Loucy (cell line): ENCODE measurements at regions not wholly inside any gene's neighbourhood (a gene's known extent, or its start where the extent isn't known, plus 50 kb on each side); places are given as distances from the start of the nearest gene placed in this dataset.

Experiments
- H2AFZ ChIP-seq: fragments of 200-600 bp; sonication (generic); 2 replicates; pipeline ENCODE4 v1.6.0; 2016; ENCODE audit warnings: antibody characterized with exemption, mild to moderate bottlenecking, low read length, moderate library complexity
- H3F3A ChIP-seq: fragments of 200-600 bp; 2 replicates; pipeline ENCODE4 v1.6.0; 2016; ENCODE audit warnings: antibody characterized with exemption, low read depth, mild to moderate bottlenecking
- H3K27me3 ChIP-seq: fragments of 200-600 bp; sonication (generic); 2 replicates; pipeline ENCODE4 v1.6.1; 2014; ENCODE audit warnings: low read length, mild to moderate bottlenecking; ENCODE audit not compliant: insufficient read depth, poor library complexity, severe bottlenecking
- H3K36me3 ChIP-seq: fragments of 200-600 bp; sonication (generic); 2 replicates; pipeline ENCODE4 v1.6.1; 2016; ENCODE audit warnings: low read length; ENCODE audit not compliant: insufficient read depth
- H3K4me1 ChIP-seq: fragments of 200-600 bp; sonication (generic); 2 replicates; pipeline ENCODE4 v1.5.1; 2014; ENCODE audit warnings: low read length, mild to moderate bottlenecking; ENCODE audit not compliant: insufficient read depth, poor library complexity, severe bottlenecking
- H3K4me2 ChIP-seq: fragments of 200-600 bp; sonication (generic); 2 replicates; pipeline ENCODE4 v1.6.0; 2014; ENCODE audit warnings: antibody characterized with exemption, low read length, low read depth, mild to moderate bottlenecking; ENCODE audit not compliant: poor library complexity, severe bottlenecking
- H3K4me3 ChIP-seq: fragments of 200-600 bp; sonication (generic); 2 replicates; pipeline ENCODE4 v1.5.1; 2014; ENCODE audit warnings: low read length, mild to moderate bottlenecking, mixed read lengths; ENCODE audit not compliant: poor library complexity, severe bottlenecking
- H3K79me2 ChIP-seq: fragments of 200-600 bp; sonication (generic); 2 replicates; pipeline ENCODE4 v1.6.1; 2014; ENCODE audit warnings: low read length; ENCODE audit not compliant: insufficient read depth
- H3K9ac ChIP-seq: fragments of 200-600 bp; sonication (generic); 2 replicates; pipeline ENCODE4 v1.6.0; 2014; ENCODE audit warnings: mild to moderate bottlenecking, low read depth, low read length, moderate library complexity; ENCODE audit not compliant: poor library complexity, severe bottlenecking
- H3K9me2 ChIP-seq: fragments of 200-600 bp; sonication (generic); replicated peaks from 2 replicates; pipeline ENCODE4 v1.6.1; 2016; ENCODE audit warnings: low read depth, low read length, mixed read lengths
- H3K9me3 ChIP-seq: fragments of 200-600 bp; sonication (generic); 2 replicates; pipeline ENCODE4 v1.6.1; 2014; ENCODE audit warnings: mild to moderate bottlenecking, antibody characterized with exemption, low read length, low read depth; ENCODE audit not compliant: insufficient read depth
- H4K20me1 ChIP-seq: fragments of 200-600 bp; sonication (generic); 2 replicates; pipeline ENCODE4 v1.6.0; 2014; ENCODE audit warnings: antibody characterized with exemption, low read length, mild to moderate bottlenecking; ENCODE audit not compliant: insufficient read depth, poor library complexity, severe bottlenecking
- EZH2phosphoT487 ChIP-seq: fragments of 200-600 bp; IDR thresholded peaks from 2 replicates; pipeline ENCODE4 v1.6.1; 2018; ENCODE audit warnings: antibody characterized with exemption, mild to moderate bottlenecking, moderate library complexity, borderline replicate concordance
- TF ChIP-seq, protein P1 (sequence below): fragments of 200-600 bp; sonication (generic); conservative IDR thresholded peaks from 2 replicates; pipeline ENCODE4 v1.5.1; 2014; ENCODE audit warnings: mild to moderate bottlenecking, antibody characterized with exemption, low read length

GRCh38 chr4:64503945-64504675 lies 94.9 kb upstream of the TECRL start:
- Histone ChIP-seq H3K4me3 (no peak overlapping the region), H3K36me3 (no peaks in the 10 kb centered on the region), H3K9me3 (no peaks in the 10 kb centered on the region), H3K9ac (no peak overlapping the region), H4K20me1 (no peaks in the 10 kb centered on the region), H3K27me3 (no peaks in the 10 kb centered on the region), H3K4me1 (no peaks in the 10 kb centered on the region), H2AFZ (no peak overlapping the region), H3K9me2 (no peaks in the 10 kb centered on the region), H3K79me2 (no peaks in the 10 kb centered on the region), H3F3A (no peaks in the 10 kb centered on the region), H3K4me2 (no peak overlapping the region)
- TF ChIP-seq, protein P1, sequence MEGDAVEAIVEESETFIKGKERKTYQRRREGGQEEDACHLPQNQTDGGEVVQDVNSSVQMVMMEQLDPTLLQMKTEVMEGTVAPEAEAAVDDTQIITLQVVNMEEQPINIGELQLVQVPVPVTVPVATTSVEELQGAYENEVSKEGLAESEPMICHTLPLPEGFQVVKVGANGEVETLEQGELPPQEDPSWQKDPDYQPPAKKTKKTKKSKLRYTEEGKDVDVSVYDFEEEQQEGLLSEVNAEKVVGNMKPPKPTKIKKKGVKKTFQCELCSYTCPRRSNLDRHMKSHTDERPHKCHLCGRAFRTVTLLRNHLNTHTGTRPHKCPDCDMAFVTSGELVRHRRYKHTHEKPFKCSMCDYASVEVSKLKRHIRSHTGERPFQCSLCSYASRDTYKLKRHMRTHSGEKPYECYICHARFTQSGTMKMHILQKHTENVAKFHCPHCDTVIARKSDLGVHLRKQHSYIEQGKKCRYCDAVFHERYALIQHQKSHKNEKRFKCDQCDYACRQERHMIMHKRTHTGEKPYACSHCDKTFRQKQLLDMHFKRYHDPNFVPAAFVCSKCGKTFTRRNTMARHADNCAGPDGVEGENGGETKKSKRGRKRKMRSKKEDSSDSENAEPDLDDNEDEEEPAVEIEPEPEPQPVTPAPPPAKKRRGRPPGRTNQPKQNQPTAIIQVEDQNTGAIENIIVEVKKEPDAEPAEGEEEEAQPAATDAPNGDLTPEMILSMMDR = no peak
- no peak for TF ChIP-seq EZH2phosphoT487

- TF ChIP-seq, protein P1 = no peak
- no peak for TF ChIP-seq EZH2phosphoT487
These were observed 94.2 kb upstream of the TECRL start for GRCh38 chr4:64503416-64503815.

DNA sequence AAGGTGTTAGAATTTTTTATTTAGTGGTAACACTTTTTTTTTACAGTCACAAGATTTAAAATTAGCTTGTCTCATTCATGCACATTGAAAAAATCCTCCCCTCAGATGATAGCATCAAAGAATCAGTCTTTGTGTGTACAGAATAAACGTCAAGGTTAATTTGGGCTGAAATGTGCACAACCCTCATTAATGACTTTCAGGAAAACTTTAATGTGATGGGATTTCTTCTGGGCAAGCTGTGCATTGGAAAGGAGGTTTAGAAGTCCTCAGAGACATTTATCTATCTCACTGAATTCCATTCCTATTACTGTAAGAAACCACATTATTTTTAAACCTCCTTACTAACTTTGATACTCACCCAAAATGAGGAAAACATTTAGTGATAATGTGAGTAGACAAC lies 88.2 kb upstream of the TECRL start:
- H3K9me2 ChIP-seq = no peaks in the 10 kb centered on the region
- no peaks in the 10 kb centered on the region for H3F3A ChIP-seq
- H3K4me3 ChIP-seq = no peak overlapping the region
- no peaks in the 10 kb centered on the region for H3K27me3 ChIP-seq
- H3K9me3 ChIP-seq = no peaks in the 10 kb centered on the region
- TF ChIP-seq EZH2phosphoT487 = no peak
- TF ChIP-seq, protein P1 = no peak
- no peak overlapping the region for H3K4me2 ChIP-seq
- no peak overlapping the region for H3K9ac ChIP-seq
- H3K4me1 ChIP-seq = no peaks in the 10 kb centered on the region
- H3K36me3 ChIP-seq = no peaks in the 10 kb centered on the region
- H3K79me2 ChIP-seq = no peaks in the 10 kb centered on the region
- H2AFZ ChIP-seq = no peak overlapping the region
- no peaks in the 10 kb centered on the region for H4K20me1 ChIP-seq

More at GRCh38 chr4:64503416-64503815, 94.2 kb upstream of the TECRL start:
- Histone ChIP-seq H3K79me2 (no peaks in the 10 kb centered on the region), H3K4me1 (no peaks in the 10 kb centered on the region), H3K9me2 (no peaks in the 10 kb centered on the region), H3K4me2 (no peak overlapping the region), H4K20me1 (no peaks in the 10 kb centered on the region), H3K9me3 (no peaks in the 10 kb centered on the region), H3K27me3 (no peaks in the 10 kb centered on the region), H2AFZ (no peak overlapping the region), H3F3A (no peaks in the 10 kb centered on the region), H3K4me3 (no peak overlapping the region), H3K36me3 (no peaks in the 10 kb centered on the region), H3K9ac (no peak overlapping the region)
